Mammary epithelial cell (primary cell): ENCODE measurements at regions not wholly inside any gene's neighbourhood (a gene's known extent, or its start where the extent isn't known, plus 50 kb on each side); places are given as distances from the start of the nearest gene placed in this dataset.

ENCODE experiments used
- CTCF ChIP-seq, 2 donors: IDR thresholded peaks in 1 of 2; conservative IDR thresholded peaks in 1 of 2; 2 replicates each; pipeline ENCODE4 v1.5.1; 2011 to 2012; ENCODE audit warnings: inconsistent platforms in 2 of 2, low read length in 2 of 2, mild to moderate bottlenecking in 2 of 2, control low read depth in 1 of 2, low read depth in 1 of 2; ENCODE audit not compliant: insufficient read depth in 1 of 2; ENCODE audit errors: extremely low read depth in 1 of 2
- EZH2 ChIP-seq: IDR thresholded peaks from 2 replicates; pipeline ENCODE4 v1.6.1; 2012; ENCODE audit warnings: low read length, inconsistent platforms, borderline replicate concordance

GRCh38 chr12:25730489-25731349 is 177.6 kb upstream of the LMNTD1 start:
- TF ChIP-seq CTCF (conservative IDR thresholded peaks at IDR 0.05 in 1 of 2, IDR thresholded peaks at IDR 0.05 in 1 of 2; ENCODE audit: extremely low read depth in 1 of 2, insufficient read depth in 1 of 2, low read depth in 1 of 2, low read length in 2 of 2) (no peak), EZH2 (no peak)
